Dedifferentiated amniotic fluid mesenchymal stem cell (primary cell): ENCODE measurements at regions not wholly inside any gene's neighbourhood (a gene's known extent, or its start where the extent isn't known, plus 50 kb on each side); places are given as distances from the start of the nearest gene placed in this dataset.
"Not testable (repeated sequence)": the region's sequence is repeated elsewhere in the genome, so short reads cannot be mapped to it uniquely, and the experiment has no call there.

Experiments used
- DNase-seq: peaks from one replicate; pipeline ENCODE4 v3.0.0-alpha.2; 2016; ENCODE audit errors: extremely low spot score

DNA sequence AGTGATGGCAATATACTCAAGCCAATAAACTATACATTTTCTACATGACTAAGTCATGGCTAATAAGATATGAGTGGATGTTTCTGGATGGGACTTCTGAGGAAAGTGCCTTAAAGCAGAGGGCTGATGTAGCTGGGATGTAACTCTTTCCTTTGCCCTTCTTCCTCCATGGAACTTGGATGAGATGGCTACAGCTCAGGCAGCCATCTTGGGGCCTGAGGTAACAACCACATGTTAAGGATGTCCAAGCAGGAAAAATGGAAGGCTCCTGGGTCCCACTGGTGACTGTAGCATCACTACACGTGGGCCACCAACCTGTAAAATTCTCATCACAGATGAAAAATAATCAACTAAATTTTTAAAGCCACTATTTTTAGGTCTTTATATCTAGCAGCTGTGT is 54.4 kb upstream of the GRIP1 start:
- no peak for DNase-seq

DNA sequence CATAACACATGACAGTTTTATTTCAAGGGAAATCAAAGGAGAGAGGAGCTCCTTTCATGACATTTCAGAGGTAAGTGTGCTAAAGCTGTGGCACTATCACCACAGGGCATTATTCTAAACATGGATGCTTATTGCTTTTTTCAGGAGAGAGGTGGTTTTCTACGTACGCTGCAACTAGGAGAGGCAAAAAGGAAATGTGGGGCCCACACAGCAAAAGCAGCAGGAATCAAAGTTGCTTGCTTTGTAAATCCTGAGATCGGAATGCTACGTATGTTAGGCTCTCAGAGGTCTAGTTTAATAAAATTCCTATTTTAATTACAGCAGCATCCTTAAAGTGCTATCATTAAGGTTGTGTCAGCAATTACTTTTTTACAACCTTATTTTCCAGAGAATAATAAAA is 55.0 kb upstream of the GRIP1 start:
- no peak for DNase-seq

DNA sequence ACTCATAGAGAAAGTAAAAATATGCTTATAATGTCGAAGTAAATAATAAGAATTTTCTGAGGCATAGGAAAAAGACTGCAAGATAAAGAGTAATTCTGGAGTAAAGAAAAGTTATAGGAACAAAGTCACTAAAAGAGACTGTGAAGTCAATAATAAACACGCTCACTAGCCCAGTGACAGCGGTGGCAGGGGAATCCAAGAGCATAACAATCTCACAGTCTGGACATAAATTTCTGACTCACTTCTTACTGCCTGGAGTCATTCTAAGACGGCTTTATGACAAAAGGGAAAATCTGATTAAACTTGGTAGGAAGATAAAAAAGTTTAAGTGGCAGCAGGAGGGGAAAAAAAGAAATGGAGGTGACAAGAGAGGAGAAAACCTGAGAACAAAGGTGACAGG is 56.4 kb upstream of the GRIP1 start:
- DNase-seq = no peak

DNA sequence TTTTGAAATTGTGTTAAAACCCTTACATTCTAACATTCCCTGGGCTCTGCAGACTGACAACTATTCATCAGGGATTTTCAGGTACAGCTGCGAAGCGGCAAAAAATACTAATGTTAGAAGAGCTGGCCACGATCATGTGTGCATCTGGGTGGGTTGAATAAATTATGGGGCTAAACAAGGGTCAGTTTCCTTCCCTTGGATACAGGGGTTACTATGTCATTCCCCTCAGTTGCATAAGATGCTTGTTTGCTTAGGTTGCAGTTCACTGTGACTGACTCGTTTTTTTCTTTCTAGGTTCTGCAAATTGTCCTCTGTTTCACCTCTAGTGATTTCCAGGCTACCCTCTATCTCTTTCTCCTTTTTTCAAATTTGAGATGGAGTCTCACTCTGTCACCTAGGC is 58.1 kb upstream of the GRIP1 start:
- no peak for DNase-seq

- DNase-seq = no peak
Measured at GRCh38 chr12:66739266-66739665, 60.4 kb upstream of the GRIP1 start.

DNA sequence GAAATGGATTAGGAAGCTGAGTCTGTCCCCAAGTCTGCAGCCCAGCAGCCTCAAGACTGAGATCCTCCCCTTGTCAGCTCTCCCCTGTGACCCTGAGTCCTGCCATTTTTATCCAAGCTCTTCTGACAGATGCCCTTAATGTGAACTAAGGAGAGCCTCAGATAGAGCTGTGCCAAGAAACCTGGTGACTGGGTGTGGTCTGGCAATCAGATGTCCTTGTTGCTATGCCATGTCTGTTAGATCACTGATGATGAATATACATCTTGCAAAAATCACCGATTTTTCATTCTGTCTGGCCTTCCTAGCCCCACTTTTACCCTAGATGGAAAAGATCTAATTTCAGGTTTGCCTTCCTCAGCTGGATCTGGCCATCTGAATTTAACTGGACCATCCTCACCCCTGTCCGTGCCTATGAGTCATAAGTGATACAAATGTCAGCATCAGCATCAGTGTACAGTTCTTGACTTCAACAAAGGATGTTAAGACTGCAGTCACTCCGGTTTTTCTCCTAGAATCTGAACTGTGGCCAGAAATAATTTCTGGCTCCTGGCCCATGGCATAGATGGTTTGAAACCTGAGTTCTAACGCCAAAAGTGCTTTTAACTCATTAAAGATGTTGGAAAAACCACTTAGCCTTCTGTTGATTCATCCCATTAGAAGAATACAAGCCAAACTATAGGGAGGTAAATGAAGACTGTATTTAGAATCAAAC is 61.2 kb upstream of the GRIP1 start:
- DNase-seq = no peak

GRCh38 chr12:66740732-66741131 is 61.9 kb upstream of the GRIP1 start:
- no peak for DNase-seq

DNA sequence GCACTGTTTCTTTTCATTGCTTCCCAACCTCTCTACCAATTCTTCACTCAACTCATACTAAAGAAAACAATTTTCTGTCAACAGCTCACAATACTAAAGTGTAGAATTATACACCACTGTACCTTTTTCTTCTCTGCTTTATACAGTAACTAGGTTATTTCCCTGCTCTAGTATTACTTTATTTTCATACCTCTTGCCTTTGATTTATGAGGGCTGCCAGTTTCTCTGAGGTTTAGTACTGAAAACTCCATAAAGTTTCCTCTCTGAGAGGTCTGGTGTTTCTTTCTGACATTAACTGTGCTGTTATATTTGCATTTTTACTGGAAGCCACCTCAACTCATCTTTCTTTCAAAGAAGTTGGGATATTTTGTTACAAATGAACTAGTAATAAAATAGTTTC is 63.0 kb upstream of the GRIP1 start:
- DNase-seq = no peak

DNA sequence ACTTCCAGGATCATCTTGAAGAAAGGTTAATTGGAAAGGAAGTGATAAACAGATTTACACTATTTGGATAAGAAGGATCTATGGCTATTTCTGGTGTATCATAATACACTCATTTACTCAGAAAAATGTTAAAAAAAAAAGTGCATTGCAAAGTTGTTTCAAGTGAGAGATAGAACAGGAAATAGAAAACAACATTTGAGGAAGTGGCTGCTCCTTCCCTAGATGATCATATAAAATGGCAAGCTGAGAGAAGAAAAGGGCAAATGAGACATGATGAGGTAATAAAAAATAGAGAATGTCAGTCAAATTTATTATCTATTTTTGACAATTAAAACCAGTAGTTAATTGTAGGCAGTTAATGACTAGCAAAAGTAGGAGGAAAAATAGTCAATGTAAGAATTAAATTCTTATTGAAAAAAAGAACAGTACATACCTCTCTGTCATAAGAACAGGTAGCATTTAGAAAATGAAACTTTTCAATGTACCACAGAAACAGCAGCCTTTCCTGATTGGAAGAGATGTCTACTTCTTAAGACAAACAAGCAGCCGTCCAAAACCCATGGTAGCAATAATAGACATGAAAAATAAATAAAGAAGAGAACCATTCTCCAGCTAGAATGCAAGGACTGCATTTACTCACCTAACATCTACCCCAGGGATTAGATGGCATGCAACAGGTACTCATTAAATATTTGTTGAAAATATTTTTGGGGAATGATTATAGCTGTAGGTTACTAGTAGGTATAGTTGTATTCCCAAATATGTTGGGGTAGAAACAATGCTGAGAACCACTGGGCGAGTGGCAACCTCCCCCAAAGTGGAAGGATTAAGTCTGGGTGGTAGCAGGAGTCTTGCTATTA is 63.9 kb upstream of the GRIP1 start:
- no peak for DNase-seq

DNA sequence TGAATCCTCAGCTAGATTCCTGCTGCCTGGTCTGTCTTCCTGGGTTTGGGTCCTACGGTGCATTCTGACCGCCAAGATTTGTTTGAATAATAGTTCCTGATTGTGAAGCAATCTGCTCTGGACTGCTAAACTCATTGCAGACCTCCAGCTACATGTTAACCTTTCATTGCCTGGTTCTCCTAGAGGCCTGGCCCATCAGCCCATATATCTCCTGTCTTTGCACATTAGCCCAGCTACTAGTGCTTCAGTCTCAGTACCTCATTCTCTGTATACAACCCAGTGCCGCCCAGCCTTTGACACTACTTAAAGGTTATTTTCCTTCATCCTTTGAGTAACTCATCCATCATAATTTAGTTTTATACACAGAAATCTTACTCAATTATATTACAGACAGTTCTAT is 65.6 kb upstream of the GRIP1 start:
- DNase-seq = no peak

- no peak for DNase-seq
Measured at GRCh38 chr12:66744956-66745383, 66.1 kb upstream of the GRIP1 start.

- no peak for DNase-seq
Measured at GRCh38 chr12:66746489-66747201, 67.8 kb upstream of the GRIP1 start.

DNA sequence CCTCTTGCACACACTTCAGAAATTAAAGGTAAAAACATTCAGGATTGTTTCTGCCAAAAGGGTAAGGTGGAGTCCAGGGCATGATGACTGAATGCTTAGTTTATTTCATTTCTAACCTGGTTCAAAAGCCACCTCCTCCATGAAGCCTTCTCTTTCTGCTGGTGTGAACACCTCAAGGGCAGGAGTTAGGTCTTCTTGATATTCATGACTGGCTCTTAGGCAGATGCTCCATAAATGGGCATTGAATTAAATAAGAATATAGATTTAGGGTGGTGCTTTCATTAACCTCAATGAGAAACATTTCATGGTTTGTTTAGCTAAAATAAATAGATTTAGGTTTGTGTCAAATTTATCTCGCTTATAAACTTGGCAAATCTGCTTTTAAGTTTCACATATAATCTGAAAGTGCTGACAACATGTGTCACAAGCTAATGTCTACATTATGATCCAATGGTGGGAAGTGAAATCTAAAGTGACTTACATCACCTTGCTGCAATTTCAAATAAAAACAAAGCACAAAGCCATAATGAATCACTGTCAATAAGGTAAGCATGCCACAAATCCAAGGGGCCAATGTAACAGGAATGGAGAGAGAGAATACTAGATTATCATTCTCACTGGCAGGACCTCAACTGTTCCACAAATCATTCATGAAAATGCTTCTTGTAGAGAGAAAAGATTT is 72.7 kb upstream of the GRIP1 start:
- DNase-seq = no peak

- no peak for DNase-seq
Measured at GRCh38 chr12:66753810-66754209, 74.9 kb upstream of the GRIP1 start.

DNA sequence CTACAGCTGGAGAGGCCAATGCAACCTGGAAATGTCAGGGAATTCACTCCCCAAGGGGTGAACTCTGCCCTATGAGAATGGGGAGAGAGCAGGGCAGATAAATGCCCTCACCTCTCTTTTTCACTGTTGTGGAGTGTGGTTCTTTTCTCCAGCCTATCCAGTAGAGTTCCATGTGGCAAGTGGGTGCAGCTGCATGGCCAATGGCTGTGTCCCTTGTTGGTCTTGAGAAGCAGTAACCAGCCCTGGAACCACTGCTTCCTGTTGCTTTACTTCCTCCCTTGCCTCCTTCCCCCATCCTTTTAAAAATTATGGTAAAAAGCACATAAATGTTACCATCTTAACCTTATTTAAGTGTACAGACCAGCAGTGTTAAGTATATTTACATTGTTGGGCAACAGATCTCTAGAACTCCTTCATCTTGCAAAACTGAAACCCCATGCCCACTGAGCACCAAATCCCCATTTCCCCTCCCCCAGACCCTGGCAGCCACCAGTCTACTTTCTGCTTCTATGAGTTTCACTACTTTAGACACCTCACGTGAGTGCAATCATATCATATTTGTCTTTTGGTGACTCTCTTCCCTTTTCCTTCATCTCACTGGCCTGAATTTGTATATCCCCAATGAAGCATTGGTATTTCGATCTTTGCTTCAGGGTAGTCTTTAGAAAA is 77.0 kb upstream of the GRIP1 start:
- DNase-seq = no peak

DNA sequence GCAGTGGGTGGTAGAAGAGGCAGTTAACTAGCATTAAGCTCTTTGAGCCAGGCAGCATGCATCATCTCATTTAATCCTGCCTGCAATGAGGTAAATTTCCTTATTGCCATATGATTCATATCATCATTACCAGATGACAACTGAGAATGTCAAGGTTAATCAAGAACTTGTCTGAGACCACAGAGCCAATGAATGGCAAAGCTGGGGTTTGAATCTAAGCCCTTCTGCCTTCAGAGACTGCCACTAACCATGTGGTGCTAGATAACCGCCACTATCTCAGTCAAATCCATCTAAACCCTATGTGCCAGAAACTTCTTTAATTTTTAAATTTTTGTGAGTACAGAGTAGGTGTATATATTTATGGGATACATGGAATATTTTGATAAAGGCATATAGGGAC is 77.8 kb upstream of the GRIP1 start:
- no peak for DNase-seq

DNA sequence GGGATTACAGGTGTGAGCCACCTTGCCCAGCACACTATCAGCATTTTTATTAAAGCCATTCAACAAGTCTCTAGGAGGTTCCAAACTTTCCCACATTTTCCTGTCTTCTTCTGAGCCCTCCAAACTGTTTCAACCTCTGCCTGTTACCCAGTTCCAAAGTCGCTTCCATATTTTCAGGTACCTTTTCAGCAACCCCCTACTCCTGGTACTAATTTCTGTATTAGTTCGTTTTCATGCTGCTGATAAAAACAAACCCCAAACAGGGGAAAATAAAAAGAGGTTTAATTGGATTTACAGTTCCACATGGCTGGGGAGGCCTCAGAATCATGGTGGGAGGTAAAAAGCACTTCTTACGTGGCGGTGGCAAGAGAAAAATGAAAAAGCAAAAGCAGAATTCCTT is 81.2 kb upstream of the GRIP1 start:
- not testable (repeated sequence) for DNase-seq

DNA sequence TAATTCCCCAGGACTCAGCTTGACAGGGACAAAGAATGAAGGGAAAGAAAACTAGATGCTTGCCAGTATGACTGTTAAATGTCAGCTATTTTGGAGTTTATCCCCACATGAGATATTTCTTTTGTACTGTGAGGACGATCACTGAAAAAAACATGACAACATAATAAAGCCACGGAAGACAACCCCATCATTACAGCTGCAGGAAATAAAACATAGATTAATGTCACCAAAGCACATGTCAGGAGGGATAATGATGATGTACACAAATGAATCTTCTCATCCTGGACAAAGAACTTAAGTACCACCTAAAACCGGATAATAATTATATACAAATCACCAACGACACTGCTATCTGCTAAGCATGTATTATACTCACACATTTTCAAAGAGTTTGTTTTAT is 84.6 kb upstream of the GRIP1 start:
- DNase-seq = no peak

DNA sequence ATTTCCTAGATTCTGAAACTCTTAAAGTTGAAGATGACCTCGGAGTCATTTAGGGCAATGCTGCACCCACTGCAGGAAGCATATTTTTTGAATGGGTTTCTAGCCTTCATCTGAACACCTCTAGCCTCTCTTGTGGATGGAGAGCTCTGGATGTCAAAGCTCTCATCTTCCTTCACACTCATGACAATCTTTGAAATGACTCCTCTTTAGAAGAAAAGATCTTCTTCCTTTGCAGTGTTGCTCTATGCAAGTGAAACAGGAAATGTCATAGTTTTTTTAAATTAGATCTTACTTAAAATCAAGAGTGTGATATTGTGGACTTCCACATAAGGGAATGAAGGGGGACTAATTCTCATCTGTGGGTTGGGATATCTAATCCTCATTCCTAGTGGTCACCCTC is 86.3 kb upstream of the GRIP1 start:
- DNase-seq = no peak

- no peak for DNase-seq
Measured at GRCh38 chr12:66767536-66767935, 88.7 kb upstream of the GRIP1 start.

- DNase-seq = no peak
Measured at GRCh38 chr12:66768293-66768692, 89.4 kb upstream of the GRIP1 start.

- DNase-seq = no peak
Measured at GRCh38 chr12:66774929-66775328, 96.1 kb upstream of the GRIP1 start.
